Neural progenitor cell (in vitro differentiated cells): ENCODE measurements at regions not wholly inside any gene's neighbourhood (a gene's known extent, or its start where the extent isn't known, plus 50 kb on each side); places are given as distances from the start of the nearest gene placed in this dataset.

ENCODE experiments used
- DNase-seq: peaks from one replicate; pipeline ENCODE4 v3.0.0-alpha.2; 2016; ENCODE audit warnings: low spot score
- H2AFZ ChIP-seq: fragments of 200-600 bp; sonication (generic); replicated peaks from 2 replicates; pipeline ENCODE4 v1.6.1; 2016; ENCODE audit warnings: antibody characterized with exemption
- H3F3A ChIP-seq: fragments of 200-600 bp; sonication (generic); 2 replicates; pipeline ENCODE4 v1.6.1; 2016; ENCODE audit warnings: antibody characterized with exemption, low read depth
- H3K27ac ChIP-seq: fragments of 200-600 bp; sonication (generic); 2 replicates; pipeline ENCODE4 v1.5.1; 2016; ENCODE audit warnings: mild to moderate bottlenecking
- H3K27me3 ChIP-seq: fragments of 200-600 bp; sonication (generic); 2 replicates; pipeline ENCODE4 v1.6.1; 2016; ENCODE audit warnings: mild to moderate bottlenecking, moderate library complexity
- H3K36me3 ChIP-seq: fragments of 200-600 bp; sonication (generic); 2 replicates; pipeline ENCODE4 v1.5.1; 2016
- H3K4me1 ChIP-seq: fragments of 200-600 bp; sonication (generic); 2 replicates; pipeline ENCODE4 v1.6.1; 2016; ENCODE audit warnings: mixed run types
- H3K4me2 ChIP-seq: fragments of 200-600 bp; sonication (generic); 2 replicates; pipeline ENCODE4 v1.6.1; 2016
- H3K4me3 ChIP-seq: fragments of 200-600 bp; sonication (generic); 2 replicates; pipeline ENCODE4 v1.5.1; 2016
- H3K79me2 ChIP-seq: fragments of 200-600 bp; sonication (generic); 2 replicates; pipeline ENCODE4 v1.6.1; 2016; ENCODE audit warnings: low read depth
- H3K9ac ChIP-seq: fragments of 200-600 bp; sonication (generic); 2 replicates; pipeline ENCODE4 v1.6.1; 2016
- H3K9me3 ChIP-seq: fragments of 200-600 bp; sonication (generic); 2 replicates; pipeline ENCODE4 v1.5.1; 2016; ENCODE audit warnings: low read depth
- H4K20me1 ChIP-seq: fragments of 200-600 bp; sonication (generic); 2 replicates; pipeline ENCODE4 v1.6.1; 2016; ENCODE audit warnings: low read depth
- H3K27ac Mint-ChIP-seq: 3 replicates; pipeline ENCODE4 v1.8.0; 2021; ENCODE audit warnings: mixed read lengths
- H3K27me3 Mint-ChIP-seq: 2 replicates; pipeline ENCODE4 v1.8.0; 2022; ENCODE audit warnings: low read depth, mild to moderate bottlenecking, inconsistent platforms, moderate library complexity, mixed read lengths; ENCODE audit not compliant: insufficient read depth
- H3K36me3 Mint-ChIP-seq: 3 replicates; pipeline ENCODE4 v1.8.0; 2021; ENCODE audit warnings: mixed read lengths
- H3K4me1 Mint-ChIP-seq: 3 replicates; pipeline ENCODE4 v1.8.0; 2021; ENCODE audit warnings: mixed read lengths
- H3K4me3 Mint-ChIP-seq: 3 replicates; pipeline ENCODE4 v1.8.0; 2021; ENCODE audit warnings: mild to moderate bottlenecking, moderate library complexity, mixed read lengths
- H3K9me3 Mint-ChIP-seq: 3 replicates; pipeline ENCODE4 v1.8.0; 2020; ENCODE audit warnings: mixed read lengths
- CTCF ChIP-seq: fragments of 200-600 bp; sonication (generic); IDR thresholded peaks from 2 replicates; pipeline ENCODE4 v1.5.1; 2017; ENCODE audit warnings: antibody characterized with exemption, mild to moderate bottlenecking
- EZH2 ChIP-seq: fragments of 200-600 bp; sonication (generic); IDR thresholded peaks from 2 replicates; pipeline ENCODE4 v1.6.1; 2017; ENCODE audit warnings: antibody characterized with exemption, mild to moderate bottlenecking, moderate library complexity
- EZH2phosphoT487 ChIP-seq: fragments of 200-600 bp; sonication (generic); IDR thresholded peaks from 2 replicates; pipeline ENCODE4 v1.6.1; 2017; ENCODE audit warnings: antibody characterized with exemption

- Mint-ChIP-seq H3K4me1 (peaks cover 26% of the 10 kb centered on the region), H3K9me3 (no peaks in the 10 kb centered on the region), H3K36me3 (no peaks in the 10 kb centered on the region), H3K27me3 (peaks cover 12% of the 10 kb centered on the region), H3K4me3 (no peak overlapping the region), H3K27ac (no peak overlapping the region)
- H4K20me1 ChIP-seq, result no peaks in the 10 kb centered on the region
- no peaks in the 10 kb centered on the region for H3F3A ChIP-seq
- H3K79me2 ChIP-seq, result no peaks in the 10 kb centered on the region
- DNase-seq, result no peak
- H3K4me2 ChIP-seq, result no peak overlapping the region
- no peak overlapping the region for H3K27ac ChIP-seq
- H3K9me3 ChIP-seq, result no peaks in the 10 kb centered on the region
- H3K36me3 ChIP-seq, result no peaks in the 10 kb centered on the region
- no peak overlapping the region for H3K9ac ChIP-seq
- H3K4me3 ChIP-seq, result no peak overlapping the region
- H3K4me1 ChIP-seq, result peaks cover 22% of the 10 kb centered on the region
- no peak overlapping the region for H2AFZ ChIP-seq
- H3K27me3 ChIP-seq, result no peaks in the 10 kb centered on the region
- no peak for TF ChIP-seq EZH2
These were observed 169.5 kb upstream of the ZMIZ1 start for GRCh38 chr10:78899098-78899754.

DNA sequence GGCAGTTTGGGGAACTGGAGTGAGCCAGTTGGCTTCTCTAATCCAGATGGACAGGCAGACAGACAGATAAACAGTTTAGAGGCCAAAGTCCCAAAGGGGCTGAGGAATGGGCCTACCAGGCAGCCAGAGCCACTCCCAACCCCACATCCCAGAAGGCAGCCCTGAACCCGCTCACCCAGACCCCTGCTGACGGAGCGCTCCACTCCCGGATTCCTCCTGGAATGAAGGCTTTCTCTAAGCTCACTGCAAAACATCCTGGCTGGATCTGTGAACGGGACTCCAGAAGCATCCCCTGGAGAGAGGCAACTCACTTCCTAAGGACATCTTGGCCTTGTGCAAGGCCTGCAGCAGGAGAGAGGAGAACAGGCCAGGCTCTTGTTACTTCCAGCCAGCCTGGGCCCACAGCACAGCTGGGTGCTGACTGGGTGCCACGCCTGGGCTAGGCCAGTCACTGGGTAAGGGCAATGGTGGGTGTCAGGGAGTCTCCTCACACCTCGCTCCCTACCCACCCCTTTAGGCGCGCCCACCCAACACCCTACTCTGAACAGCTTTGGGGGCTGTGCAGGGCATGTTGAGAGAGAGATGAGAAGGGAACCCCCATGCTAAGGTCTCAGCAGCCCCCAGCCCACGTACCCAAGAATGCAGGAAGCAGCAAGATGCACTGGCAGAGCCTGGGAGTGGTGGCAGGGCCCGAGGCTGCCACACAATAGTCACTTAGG, 168.6 kb upstream of the ZMIZ1 start:
- Histone ChIP-seq H2AFZ (no peak overlapping the region), H3K79me2 (no peaks in the 10 kb centered on the region), H3K27ac (no peak overlapping the region), H3K4me1 (peaks cover 20% of the 10 kb centered on the region), H3K9ac (no peak overlapping the region), H3F3A (no peaks in the 10 kb centered on the region), H3K36me3 (no peaks in the 10 kb centered on the region), H3K4me2 (no peak overlapping the region), H3K9me3 (no peaks in the 10 kb centered on the region), H3K4me3 (no peak overlapping the region), H3K27me3 (no peaks in the 10 kb centered on the region), H4K20me1 (no peaks in the 10 kb centered on the region)
- no peak for TF ChIP-seq CTCF
- TF ChIP-seq EZH2, result no peak
- TF ChIP-seq EZH2phosphoT487, result no peak
- Mint-ChIP-seq H3K27ac (no peak overlapping the region), H3K4me3 (no peak overlapping the region), H3K9me3 (no peaks in the 10 kb centered on the region), H3K36me3 (no peaks in the 10 kb centered on the region), H3K27me3 (peaks cover 9% of the 10 kb centered on the region), H3K4me1 (peaks cover 27% of the 10 kb centered on the region)
- no peak for DNase-seq

DNA sequence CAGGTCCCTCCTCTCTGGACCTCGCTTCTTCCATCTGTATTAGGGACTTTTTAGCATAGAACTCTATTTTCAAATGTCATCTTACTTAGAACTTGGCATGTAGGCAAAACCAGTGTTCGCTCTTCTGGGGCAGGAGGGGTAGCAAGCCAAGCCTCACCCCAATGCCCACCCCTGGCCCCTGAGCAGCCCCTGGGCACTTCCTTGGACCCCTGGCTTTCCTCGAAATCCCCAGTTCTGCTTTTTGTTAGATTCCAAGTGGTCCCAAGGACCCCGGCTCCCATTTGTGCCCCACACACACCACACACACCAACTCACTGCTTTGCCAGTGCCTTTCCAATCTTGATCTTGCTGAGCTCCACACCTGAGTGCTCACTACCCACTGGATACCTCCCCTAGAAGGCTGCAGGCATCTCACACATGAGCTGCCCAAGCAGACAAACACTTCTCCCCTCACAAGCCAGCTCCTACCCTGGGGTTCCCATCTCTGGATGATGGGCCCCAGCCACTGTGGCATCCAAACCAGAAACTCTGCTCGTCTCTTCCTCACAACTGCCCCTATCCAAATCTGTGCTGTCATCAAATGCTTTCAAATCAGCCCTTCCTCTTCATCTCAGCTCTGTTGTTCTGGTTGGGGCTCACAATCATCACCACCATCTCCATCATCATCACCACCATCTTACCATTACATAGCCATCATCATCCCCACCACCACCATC, 167.9 kb upstream of the ZMIZ1 start:
- Histone ChIP-seq H4K20me1 (no peaks in the 10 kb centered on the region), H3K27me3 (no peaks in the 10 kb centered on the region), H3K9me3 (no peaks in the 10 kb centered on the region), H3K4me2 (no peak overlapping the region), H3K36me3 (no peaks in the 10 kb centered on the region), H3F3A (no peaks in the 10 kb centered on the region), H3K79me2 (no peaks in the 10 kb centered on the region), H3K27ac (no peak overlapping the region), H2AFZ (no peak overlapping the region), H3K4me1 (peaks cover 19% of the 10 kb centered on the region), H3K4me3 (no peak overlapping the region), H3K9ac (no peak overlapping the region)
- H3K36me3 Mint-ChIP-seq, result no peaks in the 10 kb centered on the region
- H3K4me1 Mint-ChIP-seq, result peaks cover 26% of the 10 kb centered on the region
- H3K27me3 Mint-ChIP-seq, result peaks cover 9% of the 10 kb centered on the region
- no peaks in the 10 kb centered on the region for H3K9me3 Mint-ChIP-seq
- no peak for DNase-seq
- no peak for TF ChIP-seq CTCF
- TF ChIP-seq EZH2, result no peak
- TF ChIP-seq EZH2phosphoT487, result no peak
- no peak overlapping the region for H3K4me3 Mint-ChIP-seq
- no peak overlapping the region for H3K27ac Mint-ChIP-seq

DNA sequence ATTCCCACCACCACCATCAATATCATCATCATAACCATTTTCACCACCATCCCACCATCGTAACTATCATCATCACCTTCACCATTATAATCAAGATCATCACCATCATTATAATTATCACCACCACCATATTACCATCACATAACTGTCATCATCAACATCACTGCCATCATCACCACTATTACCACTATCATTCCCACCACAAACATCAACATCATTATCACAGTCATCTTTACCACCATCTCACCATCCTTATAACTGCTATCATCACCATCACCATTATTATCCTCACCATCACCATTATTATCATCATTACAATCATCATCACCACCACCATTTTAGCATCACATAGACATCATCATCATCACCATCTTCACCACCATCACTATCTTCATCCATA, 167.1 kb upstream of the ZMIZ1 start:
- Histone ChIP-seq H3K9me3 (no peaks in the 10 kb centered on the region), H3F3A (no peaks in the 10 kb centered on the region), H4K20me1 (no peaks in the 10 kb centered on the region), H3K27ac (no peak overlapping the region), H3K4me3 (no peak overlapping the region), H3K27me3 (no peaks in the 10 kb centered on the region), H3K9ac (no peak overlapping the region), H3K36me3 (no peaks in the 10 kb centered on the region), H3K4me1 (peaks cover 15% of the 10 kb centered on the region), H3K79me2 (no peaks in the 10 kb centered on the region), H2AFZ (no peak overlapping the region), H3K4me2 (no peak overlapping the region)
- H3K4me1 Mint-ChIP-seq, result peaks cover 19% of the 10 kb centered on the region
- H3K27me3 Mint-ChIP-seq, result peaks cover 13% of the 10 kb centered on the region
- no peaks in the 10 kb centered on the region for H3K36me3 Mint-ChIP-seq
- no peaks in the 10 kb centered on the region for H3K9me3 Mint-ChIP-seq
- no peak overlapping the region for H3K4me3 Mint-ChIP-seq
- no peak for TF ChIP-seq CTCF
- no peak for DNase-seq
- no peak overlapping the region for H3K27ac Mint-ChIP-seq
